HG03354 (cell line): ENCODE measurements at regions not wholly inside any gene's neighbourhood (a gene's known extent, or its start where the extent isn't known, plus 50 kb on each side); places are given as distances from the start of the nearest gene placed in this dataset.
"Not testable (repeated sequence)": the region's sequence is repeated elsewhere in the genome, so short reads cannot be mapped to it uniquely, and the experiment has no call there.

ENCODE experiments used
- ATAC-seq: cut with Tn5 transposase; IDR thresholded peaks from one replicate; pipeline ENCODE4 v1.9.1; 2021; ENCODE audit warnings: mild to moderate bottlenecking; ENCODE audit not compliant: unreplicated experiment, poor library complexity, severe bottlenecking

DNA sequence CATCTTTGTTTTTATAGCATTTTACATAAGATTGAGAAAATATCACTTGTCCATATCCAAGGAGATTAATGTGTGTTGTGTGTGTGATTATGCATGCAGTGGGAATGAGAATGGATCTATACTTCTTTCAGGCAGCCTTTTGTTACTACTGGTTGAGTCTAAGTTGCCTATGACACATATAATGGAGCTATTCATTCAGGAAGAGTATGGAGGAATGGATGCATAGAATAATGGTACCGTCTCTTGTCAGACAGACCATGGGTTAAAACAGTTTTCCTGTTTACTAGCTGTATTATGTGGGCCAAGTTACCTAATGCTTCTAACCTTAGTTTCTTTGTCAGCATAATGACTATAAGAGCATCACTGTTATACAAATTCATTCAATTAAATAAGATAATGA lies 155.4 kb upstream of the KYNU start:
- ATAC-seq = no peak

GRCh38 chr2:142721015-142721414 lies 156.4 kb upstream of the KYNU start:
- no peak for ATAC-seq

GRCh38 chr2:142718576-142719155 lies 158.8 kb upstream of the KYNU start:
- ATAC-seq = no peak

DNA sequence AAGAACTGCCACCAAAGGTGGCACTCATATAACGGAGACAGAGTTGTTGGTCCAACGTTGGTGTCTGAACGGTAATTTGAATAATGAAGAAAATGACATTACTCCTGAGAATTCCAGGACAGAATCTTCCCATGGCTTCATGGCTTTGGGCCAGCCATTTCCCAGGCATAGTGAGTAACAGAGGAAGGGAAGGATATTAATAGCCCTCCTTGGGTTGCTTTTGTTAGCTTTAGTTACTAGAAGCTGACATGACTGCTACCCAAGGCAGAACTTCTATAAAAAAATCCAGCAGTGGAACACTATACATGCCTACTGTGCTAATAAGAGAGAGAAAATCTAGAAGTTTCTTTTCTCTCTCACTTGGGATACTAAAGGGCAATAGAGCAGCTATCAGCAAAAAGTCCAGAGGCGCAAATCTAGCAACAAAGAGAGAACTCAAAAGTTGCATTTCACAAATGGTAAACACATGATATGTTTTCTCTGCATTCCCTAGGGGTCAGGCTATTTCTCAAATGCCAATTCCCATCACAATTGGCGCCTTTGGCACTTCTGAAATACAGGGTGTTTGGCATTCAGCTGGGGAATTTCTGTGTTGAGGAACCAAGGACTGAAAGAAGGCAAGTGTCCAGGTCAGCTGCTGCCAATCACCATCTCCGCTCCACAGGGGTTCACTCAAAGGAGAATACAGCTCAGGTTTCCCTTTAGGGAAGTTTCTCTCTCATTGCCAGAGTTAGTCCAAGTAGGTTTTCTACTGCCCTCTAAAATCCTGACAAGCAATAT lies 160.8 kb upstream of the KYNU start:
- no peak for ATAC-seq

- ATAC-seq = peak; percentile 74
Measured at GRCh38 chr2:142714600-142714999, 162.9 kb upstream of the KYNU start.

DNA sequence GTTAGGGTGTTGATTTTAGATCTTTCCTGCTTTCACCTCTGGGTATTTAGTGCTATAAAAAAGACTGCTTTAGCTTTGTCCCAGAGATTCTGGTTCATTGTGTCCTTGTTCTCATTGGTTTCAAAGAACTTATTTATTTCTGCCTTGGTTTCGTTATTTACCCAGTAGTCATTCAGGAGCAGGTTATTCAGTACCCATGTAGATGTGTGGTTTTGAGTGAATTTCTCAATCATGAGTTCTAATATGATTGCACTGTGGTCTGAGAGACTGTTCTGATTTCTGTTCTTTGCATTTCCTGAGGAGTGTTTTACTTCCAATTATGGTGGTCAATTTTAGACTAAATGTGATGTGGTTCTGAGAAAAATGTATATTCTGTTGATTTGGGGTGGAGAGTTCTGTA lies 167.1 kb upstream of the KYNU start:
- ATAC-seq = no peak

DNA sequence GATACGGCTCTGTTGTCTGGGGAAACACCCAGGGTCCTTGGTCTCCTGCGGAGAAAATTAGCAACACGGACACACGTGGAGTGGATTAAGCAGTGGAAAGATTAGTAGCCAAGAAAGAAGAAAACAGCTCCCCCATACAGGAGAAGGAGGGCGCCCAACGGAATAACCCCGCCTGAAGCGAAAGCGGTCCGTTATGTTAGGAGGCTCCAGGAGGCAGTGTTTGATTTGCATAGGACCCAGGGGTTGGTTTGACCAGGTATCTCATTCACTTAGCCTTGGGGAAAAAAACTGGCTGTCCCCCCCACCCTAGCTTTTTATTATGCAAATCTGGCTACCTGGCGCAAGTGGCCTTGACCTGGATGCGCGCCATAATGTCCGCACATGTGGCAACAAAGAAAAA lies 170.1 kb upstream of the KYNU start:
- no peak for ATAC-seq

GRCh38 chr2:142702397-142702796 lies 175.1 kb upstream of the KYNU start:
- not testable (repeated sequence) for ATAC-seq

DNA sequence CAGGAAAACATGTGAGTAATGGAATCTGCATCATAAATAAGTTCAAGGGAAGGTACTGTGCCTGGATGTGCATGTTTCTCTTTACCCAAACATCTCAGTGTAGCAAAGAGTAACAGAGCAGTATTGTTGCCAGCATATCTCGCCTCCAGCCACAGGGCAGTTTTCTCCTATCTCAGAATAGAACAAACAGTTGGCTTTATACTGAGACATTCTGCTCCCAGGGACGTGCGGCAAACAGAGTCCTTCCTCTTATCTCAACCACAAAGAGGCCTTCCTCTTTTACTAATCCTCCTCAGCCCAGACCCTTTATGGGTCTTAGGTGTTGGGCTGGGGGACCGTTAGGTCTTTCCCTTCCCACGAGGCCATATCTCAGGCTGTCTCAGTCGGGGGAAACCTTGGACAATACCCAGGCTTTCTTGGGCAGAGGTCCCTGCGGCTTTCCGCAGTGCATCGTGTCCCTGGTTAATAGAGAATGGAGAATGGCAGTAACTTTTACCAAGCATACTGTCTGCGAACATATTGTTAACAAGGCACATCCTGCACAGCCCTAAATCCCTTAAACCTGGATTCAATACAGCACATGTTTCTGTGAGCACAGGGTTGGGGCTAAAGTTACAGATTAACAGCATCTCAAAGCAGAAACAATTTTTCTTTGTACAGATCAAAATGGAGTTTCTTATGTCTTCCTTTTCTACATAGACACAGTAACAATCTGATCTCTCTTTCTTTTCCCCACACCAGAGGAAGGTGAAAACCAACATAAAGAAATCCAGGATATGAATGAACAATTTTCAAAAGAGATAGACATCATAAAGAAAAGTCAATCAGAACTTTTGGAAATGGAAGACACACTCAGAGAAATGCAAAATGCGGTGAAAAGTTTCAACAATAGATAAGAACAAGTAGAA lies 181.9 kb upstream of the KYNU start:
- ATAC-seq = not testable (repeated sequence)

- ATAC-seq = no peak
Measured at GRCh38 chr2:142694282-142694681, 183.2 kb upstream of the KYNU start.

GRCh38 chr2:142693171-142693950 lies 184.1 kb upstream of the KYNU start:
- ATAC-seq = no peak

GRCh38 chr2:142688856-142689605 lies 188.4 kb upstream of the KYNU start:
- no peak for ATAC-seq

- ATAC-seq = no peak
Measured at GRCh38 chr2:142687509-142687908, 190.0 kb upstream of the KYNU start.

DNA sequence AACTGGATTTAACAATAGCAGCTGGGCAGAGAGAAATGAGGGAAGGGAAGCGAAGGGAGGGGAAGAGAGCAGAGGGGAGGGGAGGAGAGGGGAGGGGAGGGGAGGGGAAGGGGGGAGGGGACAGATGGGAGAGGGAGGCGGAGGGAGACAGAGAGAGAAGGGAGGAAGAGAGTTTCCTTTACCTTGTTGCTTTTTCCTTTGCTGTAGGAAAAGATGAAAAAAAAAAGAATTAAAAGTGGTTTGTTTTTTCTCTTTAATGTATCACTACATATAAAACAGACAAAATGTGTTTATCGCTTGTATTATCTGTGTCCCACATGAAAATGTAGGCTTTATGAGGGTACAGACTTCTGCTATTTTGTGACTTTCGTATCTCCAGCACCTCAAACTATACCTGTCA lies 190.4 kb upstream of the KYNU start:
- ATAC-seq = no peak

GRCh38 chr2:142684667-142685066 lies 192.8 kb upstream of the KYNU start:
- ATAC-seq = no peak

- ATAC-seq = no peak
Measured at GRCh38 chr2:142682528-142682927, 194.9 kb upstream of the KYNU start.

- ATAC-seq = no peak
Measured at GRCh38 chr2:142681952-142682351, 195.5 kb upstream of the KYNU start.

DNA sequence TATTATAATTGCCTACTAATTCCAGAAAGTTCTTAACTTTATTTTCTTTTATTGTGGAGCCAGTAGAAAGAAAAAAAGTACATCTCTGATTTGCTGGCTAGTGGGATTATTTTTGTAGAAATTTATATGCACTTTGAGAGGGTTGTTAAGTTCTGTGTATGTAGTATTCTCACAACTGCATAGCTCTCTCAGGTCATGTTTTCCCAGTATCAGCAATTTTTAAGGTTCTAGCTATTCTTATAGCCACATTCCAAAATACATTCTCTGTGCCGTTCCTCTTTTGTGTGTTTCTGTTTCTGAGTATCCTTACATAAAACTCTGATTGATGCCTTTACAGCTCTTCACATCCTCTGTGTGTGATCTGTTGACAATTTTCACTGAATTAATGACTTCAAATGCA lies 199.3 kb upstream of the KYNU start:
- no peak for ATAC-seq

GRCh38 chr2:142675398-142675797 lies 202.1 kb upstream of the KYNU start:
- no peak for ATAC-seq
